ENCODE measurements at regions not wholly inside any gene's neighbourhood (a gene's known extent, or its start where the extent isn't known, plus 50 kb on each side); places are given as distances from the start of the nearest gene placed in this dataset.

GRCh38 chr5:101806410-101806809 is 489.7 kb downstream of the SLCO4C1 start:
- Histone ChIP-seq H3K4me2 (ENCODE audit: low read length) (no peak overlapping the region), H3K4me3 (ENCODE audit: low read depth, low read length, poor library complexity, severe bottlenecking) (no peak overlapping the region), H3K79me2 (ENCODE audit: insufficient read depth, low read depth, low read length) (no peaks in the 10 kb centered on the region), H3K36me3 (ENCODE audit: insufficient read depth, low read length) (no peaks in the 10 kb centered on the region), H2AFZ (ENCODE audit: low read length) (no peak overlapping the region), H4K20me1 (ENCODE audit: insufficient read depth, low read length) (no peaks in the 10 kb centered on the region), H3K4me1 (ENCODE audit: insufficient read depth, low read length, poor library complexity, severe bottlenecking) (no peaks in the 10 kb centered on the region), H3K27ac (ENCODE audit: low read depth, low read length, poor library complexity, severe bottlenecking) (no peak overlapping the region), H3K9me3 (ENCODE audit: low read length) (no peaks in the 10 kb centered on the region), H3K9me2 (ENCODE audit: insufficient read depth, low read length) (no peaks in the 10 kb centered on the region)
- TF ChIP-seq CTCF (conservative IDR thresholded peaks at IDR 0.05; ENCODE audit: low read length) (no peak), EZH2phosphoT487 (IDR thresholded peaks at IDR 0.05; ENCODE audit: borderline replicate concordance, low read depth, low read length) (no peak)
- ChIA-PET POLR2A (no interaction called here), CTCF (ENCODE audit: unreplicated experiment) (no interaction called here)
- BruUV-seq (replicated peaks) = no TSS peak
- DNase-seq (ENCODE audit: low spot score) = no peak
- intact Hi-C loops (cut with micrococcal nuclease; ENCODE audit: unreplicated experiment) = no loop called here

GRCh38 chr5:101796427-101796826 is 499.7 kb downstream of the SLCO4C1 start:
- H2AFZ ChIP-seq (ENCODE audit: low read length) = no peak overlapping the region
- H3K27ac ChIP-seq (ENCODE audit: low read depth, low read length, poor library complexity, severe bottlenecking) = no peak overlapping the region
- TF ChIP-seq CTCF (conservative IDR thresholded peaks at IDR 0.05; ENCODE audit: low read length) = no peak
- TF ChIP-seq EZH2phosphoT487 (IDR thresholded peaks at IDR 0.05; ENCODE audit: borderline replicate concordance, low read depth, low read length) = no peak
- no peaks in the 10 kb centered on the region for H3K36me3 ChIP-seq (ENCODE audit: insufficient read depth, low read length)
- no peak overlapping the region for H3K4me2 ChIP-seq (ENCODE audit: low read length)
- H3K9me3 ChIP-seq (ENCODE audit: low read length) = no peaks in the 10 kb centered on the region
- CTCF ChIA-PET (ENCODE audit: unreplicated experiment) = no interaction called here
- BruUV-seq (replicated peaks) = no TSS peak
- no peak for DNase-seq (ENCODE audit: low spot score)
- POLR2A ChIA-PET = no interaction called here
- H3K4me1 ChIP-seq (ENCODE audit: insufficient read depth, low read length, poor library complexity, severe bottlenecking) = no peaks in the 10 kb centered on the region
- H3K79me2 ChIP-seq (ENCODE audit: insufficient read depth, low read depth, low read length) = no peaks in the 10 kb centered on the region
- intact Hi-C loops (cut with micrococcal nuclease; ENCODE audit: unreplicated experiment) = no loop called here
- no peaks in the 10 kb centered on the region for H3K9me2 ChIP-seq (ENCODE audit: insufficient read depth, low read length)
- no peaks in the 10 kb centered on the region for H4K20me1 ChIP-seq (ENCODE audit: insufficient read depth, low read length)
- H3K4me3 ChIP-seq (ENCODE audit: low read depth, low read length, poor library complexity, severe bottlenecking) = no peak overlapping the region

GRCh38 chr5:101788797-101789196 is 507.3 kb downstream of the SLCO4C1 start:
- CTCF ChIA-PET (ENCODE audit: unreplicated experiment) = no interaction called here
- no peak for DNase-seq (ENCODE audit: low spot score)

More at GRCh38 chr5:101788797-101789196, 507.3 kb downstream of the SLCO4C1 start:
- Histone ChIP-seq H3K9me2 (ENCODE audit: insufficient read depth, low read length) (no peaks in the 10 kb centered on the region), H3K27ac (ENCODE audit: low read depth, low read length, poor library complexity, severe bottlenecking) (no peak overlapping the region), H3K4me2 (ENCODE audit: low read length) (no peak overlapping the region), H2AFZ (ENCODE audit: low read length) (no peak overlapping the region), H3K36me3 (ENCODE audit: insufficient read depth, low read length) (no peaks in the 10 kb centered on the region), H3K4me3 (ENCODE audit: low read depth, low read length, poor library complexity, severe bottlenecking) (no peak overlapping the region), H4K20me1 (ENCODE audit: insufficient read depth, low read length) (no peaks in the 10 kb centered on the region), H3K79me2 (ENCODE audit: insufficient read depth, low read depth, low read length) (no peaks in the 10 kb centered on the region), H3K4me1 (ENCODE audit: insufficient read depth, low read length, poor library complexity, severe bottlenecking) (no peaks in the 10 kb centered on the region), H3K9me3 (ENCODE audit: low read length) (no peaks in the 10 kb centered on the region)
- TF ChIP-seq EZH2phosphoT487 (IDR thresholded peaks at IDR 0.05; ENCODE audit: borderline replicate concordance, low read depth, low read length) (no peak), CTCF (conservative IDR thresholded peaks at IDR 0.05; ENCODE audit: low read length) (no peak)
- no TSS peak for BruUV-seq (replicated peaks)
- intact Hi-C loops (cut with micrococcal nuclease; ENCODE audit: unreplicated experiment) = no loop called here
- POLR2A ChIA-PET = no interaction called here

Data from OCI-LY7 (cell line).